ENCODE measurements at regions not wholly inside any gene's neighbourhood (a gene's known extent, or its start where the extent isn't known, plus 50 kb on each side); places are given as distances from the start of the nearest gene placed in this dataset.
"Not testable (repeated sequence)": the region's sequence is repeated elsewhere in the genome, so short reads cannot be mapped to it uniquely, and the experiment has no call there.

GRCh38 chr6:30819297-30819917 is 64.9 kb upstream of the DDR1 start:
- TF ChIP-seq CTCF (IDR thresholded peaks at IDR 0.05; ENCODE audit: unreplicated experiment): no peak
- no peaks in the 10 kb centered on the region for H3K36me3 Mint-ChIP-seq (ENCODE audit: insufficient read depth)
- peaks cover 26% of the 10 kb centered on the region for H3K4me1 Mint-ChIP-seq (ENCODE audit: low read depth)
- no peak overlapping the region for H3K4me3 Mint-ChIP-seq (ENCODE audit: low read depth)
- H3K9me3 Mint-ChIP-seq (ENCODE audit: low read depth): peaks cover 5% of the 10 kb centered on the region
- no peaks in the 10 kb centered on the region for H3K27me3 Mint-ChIP-seq
- no peak for DNase-seq (ENCODE audit: low spot score, unreplicated experiment)
- no peak overlapping the region for H3K27ac Mint-ChIP-seq

- Mint-ChIP-seq H3K36me3 (ENCODE audit: insufficient read depth) (no peaks in the 10 kb centered on the region), H3K4me3 (ENCODE audit: low read depth) (no peak overlapping the region), H3K4me1 (ENCODE audit: low read depth) (peaks cover 25% of the 10 kb centered on the region), H3K27me3 (no peaks in the 10 kb centered on the region), H3K9me3 (ENCODE audit: low read depth) (peaks cover 5% of the 10 kb centered on the region), H3K27ac (peak overlapping the region; percentile 0)
- TF ChIP-seq CTCF (IDR thresholded peaks at IDR 0.05; ENCODE audit: unreplicated experiment): no peak
- no peak for DNase-seq (ENCODE audit: low spot score, unreplicated experiment)
Observed at GRCh38 chr6:30818391-30818841, 65.9 kb upstream of the DDR1 start.

- Mint-ChIP-seq H3K27me3 (no peaks in the 10 kb centered on the region), H3K4me3 (ENCODE audit: low read depth) (no peak overlapping the region), H3K27ac (no peak overlapping the region), H3K4me1 (ENCODE audit: low read depth) (peaks cover 14% of the 10 kb centered on the region), H3K36me3 (ENCODE audit: insufficient read depth) (no peaks in the 10 kb centered on the region), H3K9me3 (ENCODE audit: low read depth) (peaks cover 5% of the 10 kb centered on the region)
- DNase-seq (ENCODE audit: low spot score, unreplicated experiment): no peak
- no peak for TF ChIP-seq CTCF (IDR thresholded peaks at IDR 0.05; ENCODE audit: unreplicated experiment)
Observed at GRCh38 chr6:30816791-30817739, 67.3 kb upstream of the DDR1 start.

GRCh38 chr6:30816296-30816695 is 68.0 kb upstream of the DDR1 start:
- not testable (repeated sequence) for H3K4me3 Mint-ChIP-seq (ENCODE audit: low read depth); H3K27ac Mint-ChIP-seq; H3K27me3 Mint-ChIP-seq; DNase-seq (ENCODE audit: low spot score, unreplicated experiment); H3K9me3 Mint-ChIP-seq (ENCODE audit: low read depth); H3K4me1 Mint-ChIP-seq (ENCODE audit: low read depth); H3K36me3 Mint-ChIP-seq (ENCODE audit: insufficient read depth)

GRCh38 chr6:30815041-30815742 is 69.1 kb upstream of the DDR1 start:
- not testable (repeated sequence) for H3K4me3 Mint-ChIP-seq (ENCODE audit: low read depth); H3K27me3 Mint-ChIP-seq; H3K27ac Mint-ChIP-seq; H3K9me3 Mint-ChIP-seq (ENCODE audit: low read depth); H3K36me3 Mint-ChIP-seq (ENCODE audit: insufficient read depth); DNase-seq (ENCODE audit: low spot score, unreplicated experiment)
- peaks cover 12% of the 10 kb centered on the region for H3K4me1 Mint-ChIP-seq (ENCODE audit: low read depth)

All from progenitor cell of endocrine pancreas (in vitro differentiated cells).